Activated CD8-positive, alpha-beta T cell treated with anti-CD3 and anti-CD28 coated beads for 36 hours (primary cell): ENCODE measurements at regions not wholly inside any gene's neighbourhood (a gene's known extent, or its start where the extent isn't known, plus 50 kb on each side); places are given as distances from the start of the nearest gene placed in this dataset.

ENCODE experiments used
- ATAC-seq: fragments of 200-7000 bp; cut with Tn5 transposase; one replicate; pipeline ENCODE4 v1.10.0; 2021; ENCODE audit warnings: mild to moderate bottlenecking, moderate library complexity
- CTCF ChIA-PET: fragments of 350-600 bp; sonication (Branson Sonifier 250); formaldehyde crosslinking; loops from one replicate; lab custom pipeline; 2021; ENCODE audit warnings: antibody characterized with exemption; lab: Charles Lee
- POLR2A ChIA-PET: fragments of 350-600 bp; sonication (Branson Sonifier 250); formaldehyde crosslinking; loops from one replicate; lab custom pipeline; 2021; ENCODE audit warnings: antibody characterized with exemption; lab: Charles Lee
- DNase-seq: peaks from one replicate; pipeline ENCODE4 v3.0.0-alpha.2; 2020
- H3K27ac Mint-ChIP-seq: one replicate; pipeline ENCODE4 v1.8.0; 2021; ENCODE audit warnings: mild to moderate bottlenecking, mixed read lengths
- H3K27me3 Mint-ChIP-seq: one replicate; pipeline ENCODE4 v1.8.0; 2021; ENCODE audit warnings: mixed read lengths
- H3K36me3 Mint-ChIP-seq: one replicate; pipeline ENCODE4 v1.8.0; 2021; ENCODE audit warnings: low read depth, mixed read lengths
- H3K4me1 Mint-ChIP-seq: one replicate; pipeline ENCODE4 v1.8.0; 2021; ENCODE audit warnings: low read depth, mixed read lengths
- H3K4me3 Mint-ChIP-seq: one replicate; pipeline ENCODE4 v1.8.0; 2021; ENCODE audit warnings: mild to moderate bottlenecking, moderate library complexity, mixed read lengths
- H3K9me3 Mint-ChIP-seq: one replicate; pipeline ENCODE4 v1.8.0; 2021; ENCODE audit warnings: mixed read lengths
- intact Hi-C: fragments of 100-400 bp; cut with micrococcal nuclease; formaldehyde crosslinking; loops from one replicate; pipeline ENCODE4 v1.10.0; 2022
- TF ChIP-seq, protein P1 (sequence below): fragments of 200-600 bp; IDR thresholded peaks from one replicate; pipeline ENCODE4 v1.8.0; 2022; ENCODE audit warnings: antibody characterized with exemption, mild to moderate bottlenecking

DNA sequence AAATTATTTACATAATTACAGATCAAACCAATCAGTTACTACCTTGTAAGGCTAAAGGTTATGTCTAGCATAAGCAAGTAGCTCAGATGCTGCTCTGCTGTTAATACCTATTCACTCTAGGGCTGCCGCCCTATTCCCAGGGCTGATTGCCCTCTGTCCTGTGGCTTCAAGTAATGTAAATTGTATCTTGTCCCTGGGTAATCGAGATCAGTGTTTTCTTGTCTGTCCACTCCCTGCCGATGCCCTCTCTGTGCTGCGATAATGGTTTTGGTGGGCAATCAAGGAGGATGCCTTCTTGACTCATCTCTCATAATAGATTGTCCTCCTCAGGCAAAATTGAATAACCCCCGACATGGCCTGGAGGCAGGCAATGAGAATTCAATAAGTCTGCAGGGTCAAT lies 641.0 kb upstream of the PITX2 start:
- Mint-ChIP-seq H3K9me3 (no peaks in the 10 kb centered on the region), H3K4me3 (no peak overlapping the region), H3K27ac (no peak overlapping the region), H3K4me1 (no peaks in the 10 kb centered on the region), H3K36me3 (no peaks in the 10 kb centered on the region), H3K27me3 (no peaks in the 10 kb centered on the region)
- DNase-seq = no peak
- POLR2A ChIA-PET = no interaction called here
- no peak for ATAC-seq
- CTCF ChIA-PET = no interaction called here
- intact Hi-C loops = no loop called here
- TF ChIP-seq, protein P1, sequence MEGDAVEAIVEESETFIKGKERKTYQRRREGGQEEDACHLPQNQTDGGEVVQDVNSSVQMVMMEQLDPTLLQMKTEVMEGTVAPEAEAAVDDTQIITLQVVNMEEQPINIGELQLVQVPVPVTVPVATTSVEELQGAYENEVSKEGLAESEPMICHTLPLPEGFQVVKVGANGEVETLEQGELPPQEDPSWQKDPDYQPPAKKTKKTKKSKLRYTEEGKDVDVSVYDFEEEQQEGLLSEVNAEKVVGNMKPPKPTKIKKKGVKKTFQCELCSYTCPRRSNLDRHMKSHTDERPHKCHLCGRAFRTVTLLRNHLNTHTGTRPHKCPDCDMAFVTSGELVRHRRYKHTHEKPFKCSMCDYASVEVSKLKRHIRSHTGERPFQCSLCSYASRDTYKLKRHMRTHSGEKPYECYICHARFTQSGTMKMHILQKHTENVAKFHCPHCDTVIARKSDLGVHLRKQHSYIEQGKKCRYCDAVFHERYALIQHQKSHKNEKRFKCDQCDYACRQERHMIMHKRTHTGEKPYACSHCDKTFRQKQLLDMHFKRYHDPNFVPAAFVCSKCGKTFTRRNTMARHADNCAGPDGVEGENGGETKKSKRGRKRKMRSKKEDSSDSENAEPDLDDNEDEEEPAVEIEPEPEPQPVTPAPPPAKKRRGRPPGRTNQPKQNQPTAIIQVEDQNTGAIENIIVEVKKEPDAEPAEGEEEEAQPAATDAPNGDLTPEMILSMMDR = no peak

DNA sequence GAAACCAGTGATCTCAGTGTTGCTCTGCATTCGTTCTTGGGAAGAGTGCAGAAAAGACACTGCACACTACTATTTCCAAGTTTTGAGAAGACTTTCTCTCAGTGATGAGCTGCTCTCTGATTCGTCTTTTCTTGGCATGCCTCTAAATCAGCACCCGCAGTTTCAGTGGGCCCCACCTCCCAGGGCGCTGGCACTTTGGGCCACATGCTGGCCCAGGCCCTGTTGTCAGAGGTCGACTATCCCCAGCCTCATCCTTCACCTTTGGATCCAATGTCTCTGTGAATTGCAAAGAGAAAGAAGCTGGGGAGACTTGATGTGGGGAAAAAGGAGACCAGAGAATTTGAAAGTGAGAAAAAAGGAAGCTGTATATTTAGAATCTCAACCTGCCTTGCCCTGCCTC lies 644.1 kb upstream of the PITX2 start:
- Mint-ChIP-seq H3K27me3 (no peaks in the 10 kb centered on the region), H3K4me3 (no peak overlapping the region), H3K36me3 (no peaks in the 10 kb centered on the region), H3K9me3 (peaks cover 2% of the 10 kb centered on the region), H3K4me1 (no peaks in the 10 kb centered on the region), H3K27ac (no peak overlapping the region)
- TF ChIP-seq, protein P1 = no peak
- intact Hi-C loops = no loop called here
- DNase-seq (no peak), ATAC-seq (no peak)
- ChIA-PET POLR2A (no interaction called here), CTCF (no interaction called here)

DNA sequence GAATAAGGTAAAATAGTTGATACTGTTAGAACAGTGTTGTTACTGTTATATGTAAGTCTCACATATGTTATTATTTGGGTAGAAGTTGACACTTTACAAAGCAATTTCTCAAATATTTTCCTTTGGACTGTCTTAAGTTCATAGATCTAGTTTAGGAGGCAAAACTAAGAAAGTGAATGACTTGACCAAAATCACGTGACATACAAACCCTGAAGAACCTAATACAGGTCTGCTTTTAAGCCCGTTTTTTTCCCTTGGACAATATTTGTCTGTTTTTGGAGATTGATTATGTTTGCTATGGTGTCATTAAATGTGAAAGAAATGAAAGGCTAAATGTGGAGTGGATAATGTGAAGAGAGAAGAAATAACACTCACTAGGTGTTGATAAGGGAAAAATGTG lies 644.9 kb upstream of the PITX2 start:
- ChIA-PET POLR2A (no interaction called here), CTCF (no interaction called here)
- H3K27ac Mint-ChIP-seq = no peak overlapping the region
- H3K36me3 Mint-ChIP-seq = no peaks in the 10 kb centered on the region
- TF ChIP-seq, protein P1 = no peak
- no peak overlapping the region for H3K4me3 Mint-ChIP-seq
- DNase-seq (no peak), ATAC-seq (no peak)
- no peaks in the 10 kb centered on the region for H3K27me3 Mint-ChIP-seq
- peaks cover 2% of the 10 kb centered on the region for H3K9me3 Mint-ChIP-seq
- intact Hi-C loops = no loop called here
- no peaks in the 10 kb centered on the region for H3K4me1 Mint-ChIP-seq

DNA sequence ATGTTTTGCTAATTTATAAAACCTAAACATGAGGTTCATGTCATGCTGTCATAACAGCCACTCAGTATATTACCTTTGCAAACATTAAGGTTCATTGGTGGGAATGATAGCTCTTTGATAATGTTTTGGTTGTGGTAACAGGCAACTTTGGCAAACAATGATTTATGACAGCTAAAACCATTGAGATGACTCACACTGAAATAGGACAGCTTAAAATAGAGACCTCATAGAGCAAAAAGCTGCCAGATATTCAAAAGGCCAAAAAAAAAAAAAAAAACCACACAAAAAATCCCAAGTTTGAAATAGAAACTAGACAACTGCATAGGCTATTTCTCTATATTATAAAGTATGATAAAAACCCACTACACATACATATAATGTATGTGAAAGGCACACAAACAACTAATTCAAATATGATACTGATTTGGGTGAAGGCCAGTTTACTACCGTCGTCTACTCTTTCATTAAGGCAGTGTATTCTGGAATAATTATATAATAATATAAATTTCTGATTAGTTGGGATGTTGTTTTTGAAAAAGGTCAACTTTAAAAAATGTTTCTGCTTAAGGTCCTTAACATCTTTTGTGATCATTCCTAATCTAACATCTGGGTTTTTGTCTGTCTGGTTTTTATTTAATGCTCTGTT lies 646.0 kb upstream of the PITX2 start:
- no peak for DNase-seq
- Mint-ChIP-seq H3K27me3 (no peaks in the 10 kb centered on the region), H3K36me3 (no peaks in the 10 kb centered on the region), H3K4me3 (no peak overlapping the region), H3K4me1 (no peaks in the 10 kb centered on the region), H3K27ac (no peak overlapping the region), H3K9me3 (peaks cover 2% of the 10 kb centered on the region)
- TF ChIP-seq, protein P1 = no peak
- intact Hi-C loops = no loop called here
- ATAC-seq = no peak
- POLR2A ChIA-PET = no interaction called here
- CTCF ChIA-PET = interaction anchor here (1.0 kb wide), 1 partner anchor 44 kb away, joined by 3 read pairs; no protein-coding TSS in a partner anchor

DNA sequence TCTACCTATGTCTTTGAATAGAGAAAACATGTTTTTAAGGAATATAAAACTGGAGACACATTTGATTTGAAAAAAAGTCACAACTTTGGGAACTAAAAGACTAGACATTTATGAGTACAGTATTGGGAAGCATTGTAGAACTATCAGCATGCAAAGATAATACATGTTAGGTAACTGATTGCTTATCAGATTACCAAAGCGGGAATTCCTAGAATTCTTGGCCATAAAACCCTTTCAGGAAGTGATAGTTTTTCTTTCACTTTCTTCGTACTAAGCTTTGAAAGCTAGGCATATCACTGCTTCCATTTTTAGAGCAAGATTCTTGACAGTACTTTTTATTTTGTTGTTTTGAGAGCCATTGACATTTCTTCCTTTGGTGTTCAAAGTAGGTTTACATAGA lies 646.6 kb upstream of the PITX2 start:
- H3K36me3 Mint-ChIP-seq = no peaks in the 10 kb centered on the region
- peaks cover 2% of the 10 kb centered on the region for H3K9me3 Mint-ChIP-seq
- ATAC-seq = no peak
- TF ChIP-seq, protein P1 = no peak
- ChIA-PET CTCF (interaction anchor here (1.0 kb wide), 1 partner anchor 45 kb away, joined by 3 read pairs; no protein-coding TSS in a partner anchor), POLR2A (no interaction called here)
- DNase-seq = no peak
- H3K27ac Mint-ChIP-seq = no peak overlapping the region
- no peak overlapping the region for H3K4me3 Mint-ChIP-seq
- no peaks in the 10 kb centered on the region for H3K4me1 Mint-ChIP-seq
- no peaks in the 10 kb centered on the region for H3K27me3 Mint-ChIP-seq
- intact Hi-C loops = no loop called here
